VCaP (cell line): ENCODE measurements at regions not wholly inside any gene's neighbourhood (a gene's known extent, or its start where the extent isn't known, plus 50 kb on each side); places are given as distances from the start of the nearest gene placed in this dataset.

Experiments used
- H3K27ac ChIP-seq: fragments of 450-650 bp; 2 replicates; pipeline ENCODE4 v1.5.1; 2017
- CTCF ChIP-seq: fragments of 450-650 bp; conservative IDR thresholded peaks from 2 replicates; pipeline ENCODE4 v1.5.1; 2017; ENCODE audit warnings: mild to moderate bottlenecking, moderate library complexity

- no peak for TF ChIP-seq CTCF
- no peak overlapping the region for H3K27ac ChIP-seq
Observed at GRCh38 chr3:87069021-87069420, 78.1 kb upstream of the VGLL3 start.

- TF ChIP-seq CTCF: no peak
- H3K27ac ChIP-seq: no peak overlapping the region
Observed at GRCh38 chr3:87062685-87063084, 71.7 kb upstream of the VGLL3 start.

GRCh38 chr3:87057474-87057873, 66.5 kb upstream of the VGLL3 start:
- no peak for TF ChIP-seq CTCF
- H3K27ac ChIP-seq: no peak overlapping the region

GRCh38 chr3:87053553-87053952, 62.6 kb upstream of the VGLL3 start:
- H3K27ac ChIP-seq: no peak overlapping the region
- TF ChIP-seq CTCF: no peak

- no peak for TF ChIP-seq CTCF
- H3K27ac ChIP-seq: no peak overlapping the region
Observed at GRCh38 chr3:87052499-87053260, 61.7 kb upstream of the VGLL3 start.

- no peak overlapping the region for H3K27ac ChIP-seq
- TF ChIP-seq CTCF: no peak
Observed at GRCh38 chr3:87047852-87048251, 56.9 kb upstream of the VGLL3 start.

GRCh38 chr3:87046241-87046640, 55.3 kb upstream of the VGLL3 start:
- no peak for TF ChIP-seq CTCF
- no peak overlapping the region for H3K27ac ChIP-seq
